Suprapubic skin (tissue), 4 donors: ENCODE measurements at regions not wholly inside any gene's neighbourhood (a gene's known extent, or its start where the extent isn't known, plus 50 kb on each side); places are given as distances from the start of the nearest gene placed in this dataset.

Source experiments
- CTCF ChIP-seq, 2 donors: fragments of 200-600 bp in 1 of 2; fragments of 450-650 bp in 1 of 2; sonication (generic) in 1 of 2; IDR thresholded peaks; one replicate each; pipeline ENCODE4 v1.5.1; 2016 to 2019; ENCODE audit warnings: antibody characterized with exemption in 2 of 2, mild to moderate bottlenecking in 1 of 2, moderate library complexity in 1 of 2
- POLR2A ChIP-seq, 2 donors: fragments of 450-650 bp; IDR thresholded peaks; one replicate each; pipeline ENCODE4 v1.6.1; 2017; ENCODE audit warnings: antibody characterized with exemption in 2 of 2, mild to moderate bottlenecking in 2 of 2, moderate library complexity in 2 of 2
- POLR2AphosphoS5 ChIP-seq, 3 donors: sonication (generic); formaldehyde crosslinking; IDR thresholded peaks; one replicate each; pipeline ENCODE4 v1.6.1; 2017; ENCODE audit warnings: antibody characterized with exemption in 3 of 3

GRCh38 chr16:54215471-54215870 is 71.1 kb downstream of the IRX3 start:
- TF ChIP-seq CTCF (IDR thresholded peaks at IDR 0.05) (no peak), POLR2A (IDR thresholded peaks at IDR 0.05) (no peak), POLR2AphosphoS5 (IDR thresholded peaks at IDR 0.05) (no peak)
